Activated CD4-positive, alpha-beta T cell treated with anti-CD3 and anti-CD28 coated beads for 1 hour (primary cell): ENCODE measurements at regions not wholly inside any gene's neighbourhood (a gene's known extent, or its start where the extent isn't known, plus 50 kb on each side); places are given as distances from the start of the nearest gene placed in this dataset.

Experiments
- DNase-seq: peaks from one replicate; pipeline ENCODE4 v3.0.0-alpha.2; 2020

DNA sequence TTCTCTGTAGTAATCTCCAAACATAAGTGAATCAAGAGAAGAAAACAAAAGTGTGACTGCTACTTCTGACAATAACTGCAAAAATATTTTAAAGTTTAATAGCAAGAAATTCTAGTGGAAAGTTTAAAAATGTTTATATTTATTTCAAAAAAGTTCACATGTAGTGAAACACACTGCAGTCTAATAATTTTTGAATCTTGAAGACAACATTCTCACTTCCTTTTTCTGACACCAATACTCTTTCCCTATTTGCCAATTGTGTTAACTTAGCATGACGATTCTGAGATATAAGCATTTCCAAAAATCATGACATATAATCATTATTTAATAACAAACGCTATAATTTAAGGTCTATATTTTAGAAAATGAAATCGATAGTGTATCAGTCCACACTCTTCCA, 429.1 kb upstream of the PKDCC start:
- DNase-seq: no peak

GRCh38 chr2:41621095-41621494, 426.7 kb upstream of the PKDCC start:
- no peak for DNase-seq

- no peak for DNase-seq
Measured at GRCh38 chr2:41621563-41621962, 426.3 kb upstream of the PKDCC start.

DNA sequence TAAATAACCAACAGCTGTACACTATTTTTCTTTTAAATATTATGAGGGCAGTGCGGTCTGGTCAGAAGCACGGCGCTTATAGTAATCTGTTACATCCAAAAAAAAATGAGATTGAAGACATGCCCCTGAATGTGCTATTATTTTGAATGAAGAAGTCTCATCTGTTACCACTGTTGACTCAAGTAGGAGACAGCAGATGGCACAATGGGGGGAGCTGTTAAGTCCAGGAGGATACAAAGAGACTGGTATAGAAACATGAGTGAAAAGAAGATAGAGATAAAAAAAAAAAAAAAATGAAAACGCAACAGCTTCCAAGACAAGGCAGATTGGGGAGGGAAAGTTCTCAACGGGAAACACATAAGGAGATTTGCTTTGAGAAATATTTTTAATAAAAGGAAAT, 425.5 kb upstream of the PKDCC start:
- DNase-seq: no peak

DNA sequence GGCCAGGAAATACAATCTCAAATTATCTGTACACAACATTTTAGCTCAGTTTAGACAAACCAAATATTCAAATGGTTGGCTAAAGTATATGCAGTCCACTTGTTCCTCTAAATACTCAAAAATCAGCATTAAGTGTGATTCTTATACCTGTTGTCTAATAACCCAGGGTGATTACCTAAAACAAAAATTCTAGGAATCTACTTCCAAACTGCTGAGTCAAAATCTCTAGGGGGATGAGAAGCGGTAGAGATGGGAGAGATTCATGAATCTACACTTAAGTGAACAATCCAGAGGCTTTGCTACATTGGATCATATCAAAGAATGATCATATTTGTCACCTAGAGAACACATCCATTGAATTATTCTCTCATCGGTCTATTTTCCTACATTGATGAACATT, 420.9 kb upstream of the PKDCC start:
- DNase-seq: no peak

- DNase-seq: no peak
Measured at GRCh38 chr2:41634686-41635085, 413.1 kb upstream of the PKDCC start.

- DNase-seq: no peak
Measured at GRCh38 chr2:41644936-41645335, 402.9 kb upstream of the PKDCC start.

GRCh38 chr2:41647468-41648050, 400.3 kb upstream of the PKDCC start:
- DNase-seq: no peak

DNA sequence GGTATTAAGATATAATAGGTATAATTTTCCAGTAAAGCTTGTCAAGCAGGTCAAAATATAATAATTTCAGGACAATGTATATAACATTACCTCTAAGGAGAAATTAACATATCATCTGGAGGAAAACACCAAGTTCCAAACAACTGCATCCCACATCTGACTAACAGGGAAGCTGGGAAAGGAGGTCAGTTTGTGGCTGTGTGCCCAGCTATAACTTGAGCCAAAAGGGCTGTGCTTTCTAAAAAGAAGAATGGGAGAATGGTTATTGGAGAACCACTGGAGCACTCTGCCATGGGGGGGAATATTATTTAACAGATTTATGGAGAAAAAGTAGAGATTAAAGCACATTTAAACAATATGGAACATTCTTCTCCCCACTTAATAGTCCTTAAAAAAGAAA, 390.6 kb upstream of the PKDCC start:
- no peak for DNase-seq

GRCh38 chr2:41659758-41660157, 388.1 kb upstream of the PKDCC start:
- DNase-seq: no peak

GRCh38 chr2:41662461-41662860, 385.4 kb upstream of the PKDCC start:
- no peak for DNase-seq

DNA sequence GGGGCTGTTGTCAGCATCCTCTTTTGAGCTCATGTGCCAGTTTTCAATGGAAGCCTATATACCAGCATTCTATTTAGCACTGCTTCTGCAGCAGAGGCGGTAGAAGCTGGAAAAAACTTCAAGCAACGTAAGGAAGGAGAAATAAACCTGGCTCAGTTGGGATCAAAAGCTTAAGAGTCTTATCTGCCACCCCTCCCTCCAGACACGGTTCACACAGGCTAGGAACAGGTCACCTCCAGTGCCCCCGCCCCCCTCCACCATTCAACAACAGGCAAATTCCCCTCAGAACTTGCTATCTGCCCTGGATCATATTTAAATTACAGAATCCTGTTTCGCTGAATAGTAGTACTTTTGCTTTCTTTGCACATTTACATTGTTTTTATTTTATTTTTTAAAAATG, 384.8 kb upstream of the PKDCC start:
- no peak for DNase-seq

DNA sequence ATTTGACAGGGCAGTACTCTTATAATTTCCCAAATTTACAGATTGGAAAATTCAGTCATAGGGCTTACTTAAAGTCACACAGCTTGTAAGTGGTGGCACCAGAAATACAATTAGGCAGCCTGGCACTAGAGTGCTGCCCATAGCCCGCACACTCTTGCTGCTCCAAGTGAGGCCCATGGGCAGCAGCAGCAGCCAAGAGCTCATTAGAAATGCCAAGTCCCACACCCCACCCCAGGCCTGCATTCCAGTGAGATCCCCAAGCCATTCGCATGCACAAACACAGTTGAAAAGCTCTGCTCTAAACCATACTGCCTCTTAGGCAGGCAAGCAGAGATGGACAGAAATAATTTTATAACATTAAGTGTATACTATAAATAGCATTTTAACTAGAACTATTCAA, 379.3 kb upstream of the PKDCC start:
- no peak for DNase-seq

DNA sequence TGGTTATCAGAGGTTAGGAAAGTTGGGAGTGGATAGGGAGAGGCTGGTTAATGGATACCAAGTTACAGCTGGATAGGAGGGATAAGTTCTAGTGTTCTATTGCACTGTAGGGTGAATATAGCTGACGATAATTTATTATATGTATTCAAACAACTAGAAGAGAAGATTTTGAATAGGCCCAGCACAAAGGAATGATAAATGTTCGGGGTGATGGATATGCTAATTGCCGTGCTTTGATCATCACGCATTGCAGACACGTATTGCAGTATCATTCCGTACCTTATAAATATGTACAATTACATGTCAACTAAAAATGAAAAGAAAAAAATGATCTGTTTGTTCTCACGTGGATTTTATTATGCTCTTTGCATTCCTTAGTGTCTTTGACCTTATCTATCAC, 369.2 kb upstream of the PKDCC start:
- DNase-seq: no peak

DNA sequence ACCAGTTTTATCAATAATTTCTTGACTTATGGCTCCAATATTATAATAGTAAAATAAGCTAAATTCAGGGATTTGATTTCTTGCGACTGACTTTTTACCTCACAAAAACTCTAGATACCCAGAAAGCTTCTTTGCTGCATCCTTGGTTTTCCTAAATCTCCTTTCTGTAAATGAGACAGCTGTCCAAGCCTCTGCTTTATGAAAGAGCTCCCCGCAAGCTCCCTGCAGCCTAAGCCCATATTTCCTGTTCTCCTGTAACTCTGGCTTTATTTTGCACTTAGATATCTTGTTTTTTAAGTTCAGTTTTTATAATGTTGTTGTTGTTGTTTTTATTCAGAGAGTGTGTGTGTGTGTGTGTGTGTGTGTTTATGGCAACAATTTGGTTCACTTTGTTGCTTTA, 361.7 kb upstream of the PKDCC start:
- no peak for DNase-seq

- no peak for DNase-seq
Measured at GRCh38 chr2:41691561-41691960, 356.3 kb upstream of the PKDCC start.

GRCh38 chr2:41694536-41695049, 353.2 kb upstream of the PKDCC start:
- no peak for DNase-seq

- DNase-seq: no peak
Measured at GRCh38 chr2:41695198-41696113, 352.4 kb upstream of the PKDCC start.

GRCh38 chr2:41697389-41697788, 350.4 kb upstream of the PKDCC start:
- no peak for DNase-seq

DNA sequence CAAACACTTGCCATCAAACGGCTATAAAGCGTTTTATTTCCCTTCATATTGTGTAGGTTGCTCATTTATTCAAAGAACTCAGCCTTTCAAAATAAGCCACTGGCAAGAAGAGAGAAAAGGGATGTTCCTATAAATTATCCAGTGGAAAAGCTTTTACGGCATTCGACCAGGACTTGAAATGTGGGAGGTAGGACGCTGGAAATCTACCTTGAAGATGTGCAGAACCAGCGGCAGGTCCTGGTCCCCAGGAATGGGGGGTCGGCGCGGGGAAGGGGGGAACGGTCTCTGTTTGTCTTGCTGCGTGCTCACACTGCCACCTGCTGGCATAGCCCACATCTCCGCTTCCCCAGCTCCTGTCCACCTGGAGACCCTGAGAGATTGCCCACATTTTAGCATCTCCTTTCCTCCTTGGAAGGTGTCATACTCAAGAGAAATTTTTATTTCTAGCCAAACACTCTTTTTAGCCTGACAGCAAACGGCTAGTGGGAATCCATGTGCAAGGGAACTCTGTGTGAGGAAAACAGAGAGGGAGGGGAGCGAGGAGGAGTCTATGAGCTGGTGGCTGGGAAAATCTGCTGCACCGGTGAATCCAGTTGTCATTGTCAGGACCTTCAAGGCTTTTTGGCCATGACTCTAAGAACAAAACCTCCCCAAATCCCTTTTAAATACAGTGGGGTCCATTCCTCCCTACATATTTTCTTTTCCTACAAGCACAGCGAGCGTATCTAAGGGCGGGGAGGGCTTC, 349.0 kb upstream of the PKDCC start:
- no peak for DNase-seq

DNA sequence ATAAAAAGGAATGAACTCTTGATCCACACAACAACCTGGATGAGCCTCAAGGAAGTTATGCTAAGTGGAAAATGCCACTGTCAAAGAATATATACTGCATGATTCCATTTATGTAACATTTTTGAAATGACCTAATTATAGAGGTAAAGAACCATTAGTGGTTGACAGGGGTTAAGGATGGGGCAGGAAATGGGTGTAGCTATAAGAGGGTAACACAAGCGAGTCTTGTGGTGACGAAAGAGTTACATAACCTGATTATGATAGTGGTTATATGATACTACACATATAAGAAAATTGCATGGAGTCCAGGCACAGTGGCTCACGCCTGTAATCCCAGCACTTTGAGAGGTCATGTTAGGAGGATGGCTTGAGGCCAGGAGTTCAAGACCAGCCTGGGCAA, 346.6 kb upstream of the PKDCC start:
- DNase-seq: no peak

- no peak for DNase-seq
Measured at GRCh38 chr2:41703123-41703522, 344.7 kb upstream of the PKDCC start.

GRCh38 chr2:41705634-41706033, 342.2 kb upstream of the PKDCC start:
- no peak for DNase-seq

DNA sequence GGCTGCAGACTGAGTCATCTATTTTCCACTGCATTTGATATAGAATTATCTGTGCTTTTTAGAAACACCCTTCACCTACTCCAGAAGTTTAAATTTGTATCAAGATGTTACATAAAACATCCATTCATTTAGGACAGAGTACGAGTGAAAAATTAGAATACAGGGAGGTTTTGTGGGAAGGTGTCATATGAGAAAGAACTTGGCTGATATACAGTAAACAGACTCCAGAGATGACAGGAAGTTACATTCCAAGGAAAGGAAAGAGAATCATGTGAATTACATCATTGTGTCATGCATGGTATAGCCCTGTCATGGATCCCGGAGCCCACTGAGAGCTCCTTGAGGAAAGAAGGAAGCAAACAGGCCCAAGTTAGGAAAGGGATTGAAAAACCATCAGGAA, 341.5 kb upstream of the PKDCC start:
- DNase-seq: no peak
